ENCODE measurements at regions not wholly inside any gene's neighbourhood (a gene's known extent, or its start where the extent isn't known, plus 50 kb on each side); places are given as distances from the start of the nearest gene placed in this dataset.

DNA sequence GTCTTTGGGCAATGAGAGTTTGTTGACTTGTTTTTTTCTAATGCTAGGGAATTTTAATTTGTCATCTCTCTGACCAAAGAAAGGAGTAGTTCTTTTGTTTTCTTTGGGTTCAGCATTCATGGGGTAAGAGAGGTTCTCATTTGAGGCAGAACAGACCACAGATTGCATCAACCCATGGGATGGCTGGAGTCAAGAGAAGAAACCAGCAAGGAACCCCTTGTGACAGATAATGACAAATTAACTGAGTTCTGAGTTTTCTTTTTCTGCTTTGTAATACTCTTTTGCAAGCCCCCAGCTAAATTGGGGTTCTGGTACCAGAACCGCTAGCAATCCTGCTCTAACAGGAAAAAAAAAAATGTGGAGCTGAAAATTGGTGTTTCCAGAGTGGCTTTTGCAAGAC is 864.1 kb downstream of the DIAPH3 start:
- TF ChIP-seq EP300 (conservative IDR thresholded peaks at IDR 0.05; ENCODE audit: poor library complexity, severe bottlenecking) (no peak), SMC3 (conservative IDR thresholded peaks at IDR 0.05; ENCODE audit: poor library complexity) (no peak), POLR2AphosphoS5 (IDR thresholded peaks at IDR 0.05) (no peak), MXI1 (conservative IDR thresholded peaks at IDR 0.05; ENCODE audit: poor library complexity, severe bottlenecking) (no peak), RAD21 (conservative IDR thresholded peaks at IDR 0.05) (no peak), EZH2 (IDR thresholded peaks at IDR 0.05; ENCODE audit: borderline replicate concordance, insufficient read depth, low read length, poor library complexity, severe bottlenecking) (no peak), REST (IDR thresholded peaks at IDR 0.05; ENCODE audit: borderline replicate concordance) (no peak), TAF1 (IDR thresholded peaks at IDR 0.05; ENCODE audit: low read depth) (no peak)
- TF ChIP-seq, protein P1, sequence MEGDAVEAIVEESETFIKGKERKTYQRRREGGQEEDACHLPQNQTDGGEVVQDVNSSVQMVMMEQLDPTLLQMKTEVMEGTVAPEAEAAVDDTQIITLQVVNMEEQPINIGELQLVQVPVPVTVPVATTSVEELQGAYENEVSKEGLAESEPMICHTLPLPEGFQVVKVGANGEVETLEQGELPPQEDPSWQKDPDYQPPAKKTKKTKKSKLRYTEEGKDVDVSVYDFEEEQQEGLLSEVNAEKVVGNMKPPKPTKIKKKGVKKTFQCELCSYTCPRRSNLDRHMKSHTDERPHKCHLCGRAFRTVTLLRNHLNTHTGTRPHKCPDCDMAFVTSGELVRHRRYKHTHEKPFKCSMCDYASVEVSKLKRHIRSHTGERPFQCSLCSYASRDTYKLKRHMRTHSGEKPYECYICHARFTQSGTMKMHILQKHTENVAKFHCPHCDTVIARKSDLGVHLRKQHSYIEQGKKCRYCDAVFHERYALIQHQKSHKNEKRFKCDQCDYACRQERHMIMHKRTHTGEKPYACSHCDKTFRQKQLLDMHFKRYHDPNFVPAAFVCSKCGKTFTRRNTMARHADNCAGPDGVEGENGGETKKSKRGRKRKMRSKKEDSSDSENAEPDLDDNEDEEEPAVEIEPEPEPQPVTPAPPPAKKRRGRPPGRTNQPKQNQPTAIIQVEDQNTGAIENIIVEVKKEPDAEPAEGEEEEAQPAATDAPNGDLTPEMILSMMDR (IDR thresholded peaks at IDR 0.05; ENCODE audit: poor library complexity, severe bottlenecking) = no peak
- H2AFZ ChIP-seq (ENCODE audit: low read depth, low read length) = no peak overlapping the region
- no peaks in the 10 kb centered on the region for H3K27me3 ChIP-seq (ENCODE audit: insufficient read depth, low read depth, low read length)
- H3F3A ChIP-seq (ENCODE audit: insufficient read depth, low read length, poor library complexity, severe bottlenecking) = no peaks in the 10 kb centered on the region
- no peaks in the 10 kb centered on the region for H3K9me2 ChIP-seq (ENCODE audit: insufficient read depth, low read length)
- H3K9ac ChIP-seq (ENCODE audit: low read length) = no peak overlapping the region
- H3K9me3 ChIP-seq (ENCODE audit: low read length) = no peaks in the 10 kb centered on the region
- no peaks in the 10 kb centered on the region for H3K36me3 ChIP-seq (ENCODE audit: insufficient read depth, low read length)
- H3K4me2 ChIP-seq (ENCODE audit: low read length) = no peak overlapping the region
- H3K4me3 ChIP-seq (ENCODE audit: low read length) = no peak overlapping the region
- no peaks in the 10 kb centered on the region for H3K79me2 ChIP-seq (replicated peaks; ENCODE audit: insufficient read depth, low read length)
- H4K20me1 ChIP-seq (ENCODE audit: insufficient read depth) = no peaks in the 10 kb centered on the region
- H3K27ac ChIP-seq (ENCODE audit: low read length) = no peak overlapping the region

DNA sequence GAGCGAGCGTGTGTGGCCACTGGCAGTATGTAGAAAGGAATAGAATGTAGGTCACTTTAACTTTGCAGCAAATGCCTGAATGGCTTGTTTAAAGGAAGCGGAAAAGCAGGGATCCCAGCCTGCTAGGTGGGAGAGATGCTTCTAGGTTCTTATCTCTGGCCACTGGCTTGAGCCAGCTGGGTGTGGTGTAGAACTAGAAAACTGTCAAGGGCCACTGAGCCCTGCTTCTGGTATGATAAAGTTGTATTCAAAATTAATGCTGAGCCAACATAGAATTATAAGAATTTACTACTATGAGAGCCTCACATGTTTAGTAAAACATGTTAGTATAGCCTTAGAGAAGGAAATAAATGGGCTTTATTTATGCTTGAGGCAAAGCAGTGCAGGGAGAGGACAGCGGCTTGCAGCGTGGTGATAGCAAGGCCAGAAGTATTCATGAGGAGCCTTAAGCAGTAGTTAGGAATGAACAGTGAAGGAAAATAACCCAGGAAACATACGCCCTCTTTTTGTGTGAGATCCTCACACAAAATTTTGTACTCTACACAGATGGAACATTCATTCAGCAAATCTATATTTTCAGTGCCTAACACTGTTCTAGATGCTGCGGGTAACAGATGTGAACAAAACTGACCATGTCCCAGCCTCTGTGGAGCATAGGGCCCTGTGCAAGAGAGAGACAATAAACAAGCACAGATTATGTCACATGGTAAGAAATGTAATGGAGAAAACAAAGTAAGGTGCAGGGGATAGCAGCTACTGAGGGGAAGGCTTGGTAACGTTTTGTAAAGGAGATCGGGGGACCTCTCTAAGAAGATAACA is 863.2 kb downstream of the DIAPH3 start:
- Histone ChIP-seq H4K20me1 (ENCODE audit: insufficient read depth) (no peaks in the 10 kb centered on the region), H3K4me2 (ENCODE audit: low read length) (no peak overlapping the region), H3K9me2 (ENCODE audit: insufficient read depth, low read length) (no peaks in the 10 kb centered on the region), H3K27ac (ENCODE audit: low read length) (no peak overlapping the region), H3K36me3 (ENCODE audit: insufficient read depth, low read length) (no peaks in the 10 kb centered on the region), H3K4me3 (ENCODE audit: low read length) (no peak overlapping the region), H2AFZ (ENCODE audit: low read depth, low read length) (no peak overlapping the region), H3K27me3 (ENCODE audit: insufficient read depth, low read depth, low read length) (no peaks in the 10 kb centered on the region), H3K9ac (ENCODE audit: low read length) (no peak overlapping the region), H3F3A (ENCODE audit: insufficient read depth, low read length, poor library complexity, severe bottlenecking) (no peaks in the 10 kb centered on the region), H3K79me2 (replicated peaks; ENCODE audit: insufficient read depth, low read length) (no peaks in the 10 kb centered on the region), H3K9me3 (ENCODE audit: low read length) (no peaks in the 10 kb centered on the region)
- no peak for TF ChIP-seq TAF1 (IDR thresholded peaks at IDR 0.05; ENCODE audit: low read depth)
- TF ChIP-seq REST (IDR thresholded peaks at IDR 0.05; ENCODE audit: borderline replicate concordance) = no peak
